ENCODE measurements at regions not wholly inside any gene's neighbourhood (a gene's known extent, or its start where the extent isn't known, plus 50 kb on each side); places are given as distances from the start of the nearest gene placed in this dataset.

DNA sequence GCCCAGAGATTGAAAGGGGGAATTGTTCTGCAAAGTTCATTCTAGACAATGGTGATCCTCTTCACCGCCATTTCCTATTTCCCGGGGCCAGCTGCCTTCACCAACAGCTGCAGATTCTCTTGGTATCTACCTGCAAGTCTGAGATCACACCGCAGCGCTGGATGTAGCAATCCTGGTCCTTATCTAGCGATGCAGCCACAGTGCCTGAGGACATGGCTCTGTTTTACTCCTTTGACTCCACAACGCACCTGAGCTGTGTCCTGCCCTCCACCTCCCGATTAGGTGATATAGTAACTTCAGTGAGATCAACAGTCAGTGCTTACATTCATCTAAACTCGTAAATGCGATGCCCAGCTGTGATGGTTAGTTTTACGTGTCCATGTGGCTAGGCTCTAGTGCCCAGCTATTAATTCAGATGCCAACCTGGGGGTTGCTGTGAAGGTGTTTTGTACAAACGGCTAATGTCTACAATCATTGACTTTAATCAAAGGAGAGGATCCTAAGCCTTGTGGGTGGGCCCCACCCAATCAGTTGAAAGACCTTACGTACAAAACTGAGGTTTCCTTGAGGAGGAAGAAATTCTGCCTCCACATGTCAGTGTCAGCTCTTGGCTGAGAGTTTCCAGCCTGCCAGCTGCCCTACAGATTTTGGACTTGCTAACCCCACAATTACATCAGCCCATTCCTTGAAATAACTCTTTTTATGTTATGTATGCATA, 189.8 kb downstream of the SH3BP4 start:
- no peak for DNase-seq (ENCODE audit: low spot score)

- DNase-seq (ENCODE audit: low spot score), result no peak
Observed at GRCh38 chr2:235142601-235143000, 190.8 kb downstream of the SH3BP4 start.

GRCh38 chr2:235143789-235144188, 192.0 kb downstream of the SH3BP4 start:
- DNase-seq (ENCODE audit: low spot score), result no peak

DNA sequence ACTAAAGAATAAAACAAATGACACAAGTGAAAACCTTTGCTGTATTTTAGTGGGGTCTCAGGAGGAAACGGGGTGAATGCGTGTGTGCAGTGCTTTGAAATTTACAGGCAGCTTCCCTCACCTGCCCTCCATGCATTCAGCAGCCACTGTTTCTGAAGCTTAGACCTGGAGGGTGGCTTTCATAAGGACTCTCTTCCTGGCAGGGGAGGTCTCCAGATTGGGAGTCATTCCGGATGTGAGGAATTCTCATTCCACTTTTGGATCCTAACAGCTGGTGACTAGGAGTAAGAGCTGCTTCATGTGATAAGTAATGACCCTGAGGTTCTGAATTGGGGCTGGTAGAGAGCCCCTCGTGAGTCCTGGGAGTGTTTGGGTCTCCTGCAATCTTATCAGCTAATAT, 192.5 kb downstream of the SH3BP4 start:
- no peak for DNase-seq (ENCODE audit: low spot score)

DNA sequence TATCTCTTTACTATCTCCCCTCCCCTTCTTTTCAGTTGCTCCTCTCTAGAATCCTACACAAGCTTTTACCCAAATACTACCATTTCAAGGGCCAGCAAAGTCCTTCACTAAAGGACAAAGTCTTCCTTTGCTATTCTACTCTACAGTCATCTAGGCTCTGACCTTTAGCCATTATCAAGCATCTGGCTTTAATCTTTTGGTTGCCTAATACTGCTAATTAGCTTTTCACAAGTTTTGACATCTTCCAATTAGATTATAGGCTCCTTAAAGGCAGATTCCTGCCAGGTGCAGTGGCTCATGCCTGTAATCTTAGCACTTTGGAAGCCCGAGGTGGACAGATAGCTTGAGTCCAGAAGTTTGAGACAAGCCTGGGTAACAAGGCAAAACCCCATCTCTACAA, 194.4 kb downstream of the SH3BP4 start:
- no peak for DNase-seq (ENCODE audit: low spot score)

DNA sequence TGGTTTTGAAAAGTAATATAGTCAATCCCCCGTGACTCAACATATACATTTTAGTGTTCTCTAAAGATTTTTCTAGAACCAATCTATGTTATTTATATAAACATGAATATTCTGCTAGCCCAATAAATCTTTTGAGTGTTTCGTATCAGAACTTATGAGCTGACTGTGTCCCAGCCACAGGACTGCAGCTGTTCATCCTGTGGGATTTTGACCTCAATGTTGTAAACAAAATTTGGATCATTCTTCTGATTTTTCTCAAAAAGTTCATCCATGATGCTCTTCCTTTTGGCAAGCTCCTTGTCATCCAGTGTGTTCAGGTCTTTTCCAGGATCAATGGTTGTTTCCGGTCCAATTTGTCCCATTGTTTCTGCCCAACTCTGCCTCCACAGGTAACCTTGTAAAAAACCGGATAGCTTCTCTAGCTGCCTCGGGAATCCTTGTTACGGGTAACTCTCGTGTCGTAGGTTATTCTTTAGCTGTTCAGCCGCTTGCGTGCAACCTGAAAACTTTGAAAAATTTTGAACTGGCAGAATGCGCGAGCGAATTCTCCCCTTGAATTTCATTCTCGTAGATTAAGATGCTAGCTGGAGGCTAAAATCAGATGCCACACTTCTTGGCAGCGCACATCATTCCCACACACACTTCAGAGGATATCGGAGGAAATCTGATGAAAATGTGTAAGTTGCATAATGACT, 195.2 kb downstream of the SH3BP4 start:
- DNase-seq (ENCODE audit: low spot score), result no peak

- no peak for DNase-seq (ENCODE audit: low spot score)
Observed at GRCh38 chr2:235148201-235149170, 196.7 kb downstream of the SH3BP4 start.

GRCh38 chr2:235149240-235149659, 197.4 kb downstream of the SH3BP4 start:
- no peak for DNase-seq (ENCODE audit: low spot score)

DNA sequence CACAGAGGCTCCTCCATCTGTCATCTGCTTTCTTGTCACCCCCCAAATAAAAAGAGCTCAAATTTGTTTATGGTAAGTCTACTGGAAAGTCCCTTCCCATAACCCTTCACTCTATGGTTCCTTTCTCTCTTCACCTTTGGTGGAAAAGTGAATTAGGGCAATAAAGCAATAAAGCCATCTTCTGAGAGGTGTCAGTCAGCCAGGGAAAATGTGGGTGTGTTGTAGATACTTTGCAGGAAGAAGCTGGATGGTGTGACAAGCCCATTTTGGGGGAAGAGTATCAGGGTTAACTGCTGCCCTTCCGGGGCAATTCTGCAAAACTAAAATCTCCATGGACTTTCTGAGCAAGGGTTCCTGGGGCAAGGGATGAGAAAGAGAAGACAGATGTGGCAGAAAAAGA, 197.9 kb downstream of the SH3BP4 start:
- no peak for DNase-seq (ENCODE audit: low spot score)

DNA sequence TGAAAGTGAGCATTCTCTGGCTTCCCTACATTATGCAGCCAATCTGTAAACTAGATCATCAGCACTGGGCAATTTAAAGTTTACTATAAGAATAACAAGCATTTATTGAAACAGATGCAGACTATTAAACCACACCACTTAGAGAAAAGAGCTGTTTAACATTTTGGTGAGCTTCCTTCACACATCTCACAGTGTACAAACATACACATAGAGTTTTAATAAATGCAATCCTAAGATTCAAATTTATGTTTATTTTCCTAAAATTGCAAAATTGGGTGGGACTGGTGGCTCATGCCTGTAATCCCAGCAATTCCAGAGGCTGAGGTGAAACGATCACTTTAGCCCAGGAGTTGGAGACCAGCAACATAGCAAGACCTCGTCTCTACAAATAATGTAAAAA, 199.3 kb downstream of the SH3BP4 start:
- no peak for DNase-seq (ENCODE audit: low spot score)

- DNase-seq (ENCODE audit: low spot score), result no peak
Observed at GRCh38 chr2:235155163-235155562, 203.3 kb downstream of the SH3BP4 start.

DNA sequence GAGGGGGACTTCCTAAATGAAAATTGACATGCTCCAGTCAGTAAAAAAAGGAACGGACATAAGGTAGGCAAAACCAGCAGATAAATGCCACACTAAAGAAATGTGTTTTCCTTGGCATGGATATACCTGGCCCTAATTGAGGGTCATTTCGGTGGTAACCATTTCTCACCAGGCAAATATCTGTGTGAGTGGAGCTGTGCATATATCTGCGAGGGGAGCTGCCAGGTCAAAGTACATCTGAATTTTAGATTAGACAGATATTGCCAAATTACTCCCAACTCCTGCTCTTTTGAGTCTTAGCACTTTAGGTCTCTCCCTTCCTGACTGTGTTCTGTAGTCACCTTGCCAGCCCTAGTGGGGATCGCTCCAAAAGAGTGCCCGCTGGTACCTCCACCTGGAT, 204.2 kb downstream of the SH3BP4 start:
- no peak for DNase-seq (ENCODE audit: low spot score)

- no peak for DNase-seq (ENCODE audit: low spot score)
Observed at GRCh38 chr2:235157746-235158482, 206.1 kb downstream of the SH3BP4 start.

GRCh38 chr2:235160281-235160810, 208.5 kb downstream of the SH3BP4 start:
- no peak for DNase-seq (ENCODE audit: low spot score)

DNA sequence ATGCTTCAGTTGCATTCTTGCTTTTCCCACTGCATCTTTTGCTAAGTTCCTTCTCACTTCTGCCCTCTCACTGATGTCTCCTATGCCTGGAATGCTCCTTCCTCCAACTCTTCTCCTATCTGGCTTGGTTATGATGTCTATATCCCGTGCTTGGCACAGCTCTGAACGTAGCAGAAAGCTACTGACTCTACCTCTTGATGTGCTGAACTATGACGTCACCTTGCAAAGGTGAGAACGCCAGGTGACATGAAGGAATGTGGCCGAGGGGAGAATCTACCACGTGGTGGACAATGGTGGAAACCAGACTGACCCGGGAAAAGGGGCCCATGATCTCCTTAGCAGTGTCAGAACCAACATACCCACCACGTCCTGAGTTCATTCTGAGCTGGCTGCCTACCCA, 209.7 kb downstream of the SH3BP4 start:
- DNase-seq (ENCODE audit: low spot score), result no peak

DNA sequence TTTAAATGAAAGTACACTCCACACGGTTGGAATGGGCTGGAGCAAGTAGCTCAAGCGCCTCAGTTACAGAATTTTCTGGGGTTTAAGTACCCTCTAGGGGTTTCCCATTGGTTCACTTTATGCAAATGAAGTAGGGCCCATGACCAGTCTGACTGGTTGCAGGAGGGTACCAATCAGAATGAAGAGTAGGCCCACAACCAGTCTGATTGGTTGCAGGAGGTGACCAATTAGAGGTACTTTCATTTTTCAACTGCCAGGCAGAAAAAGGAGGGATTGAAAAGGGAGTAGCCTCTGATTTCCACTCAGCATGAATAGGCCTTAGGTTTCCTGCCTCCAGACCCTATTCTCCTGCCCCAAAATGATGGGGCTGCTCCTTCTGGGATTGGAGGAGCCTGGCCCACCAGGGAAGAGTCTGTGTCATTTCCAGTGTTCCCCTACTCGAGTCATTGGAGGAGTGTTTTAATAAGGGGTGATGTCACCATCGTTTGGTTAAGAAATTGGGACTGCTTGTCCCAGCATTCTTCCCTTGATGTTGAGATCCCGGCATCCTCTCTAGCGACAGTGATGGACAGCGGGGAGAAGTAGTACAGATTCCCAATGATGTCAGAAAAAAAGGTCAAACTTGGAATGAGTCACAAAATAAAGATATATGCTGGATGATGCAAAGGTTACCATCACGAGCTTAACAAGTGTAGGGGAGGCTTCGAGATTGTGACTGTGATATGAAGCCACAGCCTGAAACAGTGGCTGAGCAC, 210.4 kb downstream of the SH3BP4 start:
- DNase-seq (ENCODE audit: low spot score), result peak; percentile 1

DNA sequence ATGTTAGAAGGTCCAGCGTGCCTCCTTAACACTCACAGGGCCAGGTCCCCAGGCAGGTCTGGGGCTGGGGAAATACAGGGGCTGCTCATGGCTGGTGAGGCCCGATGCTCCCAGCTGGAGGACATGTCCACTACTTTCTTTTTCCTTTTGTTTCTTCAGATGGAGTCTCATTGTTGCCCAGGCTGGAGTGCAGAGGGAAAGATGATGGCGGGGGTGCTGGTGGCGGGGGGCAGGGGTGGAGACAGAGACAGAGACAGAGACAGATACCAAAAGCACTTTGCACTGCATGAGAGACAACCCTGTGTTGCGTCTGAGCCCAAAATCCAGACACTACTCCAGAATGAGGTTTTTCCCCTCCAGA, 211.0 kb downstream of the SH3BP4 start:
- DNase-seq (ENCODE audit: low spot score), result no peak

- no peak for DNase-seq (ENCODE audit: low spot score)
Observed at GRCh38 chr2:235165136-235165535, 213.3 kb downstream of the SH3BP4 start.

- no peak for DNase-seq (ENCODE audit: low spot score)
Observed at GRCh38 chr2:235165631-235166030, 213.8 kb downstream of the SH3BP4 start.

GRCh38 chr2:235168174-235168979, 216.6 kb downstream of the SH3BP4 start:
- DNase-seq (ENCODE audit: low spot score), result no peak

All from kidney tubule cell (primary cell).